Mesendoderm (in vitro differentiated cells): ENCODE measurements at regions not wholly inside any gene's neighbourhood (a gene's known extent, or its start where the extent isn't known, plus 50 kb on each side); places are given as distances from the start of the nearest gene placed in this dataset.

Source experiments
- DNase-seq: peaks from one replicate; pipeline ENCODE4 v3.0.0; 2013
- H2AK5ac ChIP-seq: 2 replicates; pipeline ENCODE4 v1.6.1; 2013; ENCODE audit warnings: low read length, inconsistent platforms
- H2BK120ac ChIP-seq: 2 replicates; pipeline ENCODE4 v1.6.1; 2013; ENCODE audit warnings: low read depth, mild to moderate bottlenecking, low read length, moderate library complexity, mixed read lengths
- H2BK15ac ChIP-seq: replicated peaks from 2 replicates; pipeline ENCODE4 v1.6.1; 2013; ENCODE audit warnings: low read depth, mild to moderate bottlenecking, moderate library complexity
- H2BK5ac ChIP-seq: 2 replicates; pipeline ENCODE4 v1.6.1; 2013; ENCODE audit warnings: low read length, inconsistent platforms
- H3K18ac ChIP-seq: 2 replicates; pipeline ENCODE4 v1.6.1; 2013; ENCODE audit warnings: mild to moderate bottlenecking, low read length, mixed read lengths
- H3K23ac ChIP-seq: one replicate; pipeline ENCODE4 v1.6.1; 2013; ENCODE audit warnings: low read length
- H3K27ac ChIP-seq: 2 replicates; pipeline ENCODE4 v1.5.1; 2013; ENCODE audit warnings: low read depth, mild to moderate bottlenecking, inconsistent platforms, low read length, moderate library complexity
- H3K27me3 ChIP-seq: 2 replicates; pipeline ENCODE4 v1.6.1; 2013; ENCODE audit warnings: low read length, control low read depth, mild to moderate bottlenecking, inconsistent platforms; ENCODE audit not compliant: insufficient read depth, poor library complexity
- H3K36me3 ChIP-seq: 2 replicates; pipeline ENCODE4 v1.6.1; 2013; ENCODE audit warnings: low read length, inconsistent platforms; ENCODE audit not compliant: control insufficient read depth, insufficient read depth
- H3K4ac ChIP-seq: one replicate; pipeline ENCODE4 v1.6.1; 2013; ENCODE audit warnings: low read depth, mild to moderate bottlenecking, low read length, moderate library complexity
- H3K4me1 ChIP-seq: 2 replicates; pipeline ENCODE4 v1.6.1; 2013; ENCODE audit warnings: low read depth, low read length, inconsistent platforms; ENCODE audit not compliant: control insufficient read depth
- H3K4me2 ChIP-seq: 2 replicates; pipeline ENCODE4 v1.6.1; 2013; ENCODE audit warnings: low read length
- H3K4me3 ChIP-seq: 2 replicates; pipeline ENCODE4 v1.5.1; 2013; ENCODE audit warnings: mild to moderate bottlenecking, low read length
- H3K56ac ChIP-seq: one replicate; pipeline ENCODE4 v1.6.1; 2013; ENCODE audit warnings: low read length
- H3K79me1 ChIP-seq: 2 replicates; pipeline ENCODE4 v1.6.1; 2013; ENCODE audit warnings: low read length, inconsistent platforms
- H3K79me2 ChIP-seq: 2 replicates; pipeline ENCODE4 v1.6.1; 2013; ENCODE audit warnings: mild to moderate bottlenecking, low read length; ENCODE audit not compliant: control insufficient read depth, insufficient read depth
- H3K9ac ChIP-seq: 2 replicates; pipeline ENCODE4 v1.6.1; 2013; ENCODE audit warnings: low read length, inconsistent platforms
- H4K5ac ChIP-seq: one replicate; pipeline ENCODE4 v1.6.1; 2013; ENCODE audit warnings: low read length
- H4K8ac ChIP-seq: one replicate; pipeline ENCODE4 v1.6.1; 2013; ENCODE audit warnings: low read depth, mild to moderate bottlenecking, control low read depth, low read length, moderate library complexity
- WGBS: extraction: QIAGEN DNeasy Blood & Tissue Kit; methylation state at CpG from one replicate; pipeline ENCODE4 v1.1.7; 2013; ENCODE audit warnings: low lambda C conversion rate, missing lambda C conversion rate; ENCODE audit not compliant: insufficient coverage; ENCODE audit errors: extremely low coverage; 5-methylcytosine and 5-hydroxymethylcytosine counted together

DNA sequence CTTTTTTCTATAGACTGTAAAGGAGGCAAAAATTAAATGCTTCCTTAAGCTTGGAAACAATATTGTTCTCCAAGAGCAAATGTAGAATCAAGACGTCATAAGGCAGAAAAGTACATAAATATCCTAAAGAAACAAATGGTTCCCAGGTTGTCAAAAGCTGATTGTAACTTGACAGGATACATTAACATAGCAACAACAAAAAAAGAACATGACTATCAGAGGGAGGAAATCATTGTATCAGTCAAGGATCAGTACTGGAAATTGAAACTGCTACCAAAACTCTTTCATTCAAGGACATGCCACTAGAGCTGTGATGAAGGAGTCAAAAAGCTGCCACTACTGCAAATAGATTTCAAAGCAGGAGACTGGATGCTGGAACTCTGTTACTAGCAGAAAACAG is 168.3 kb downstream of the BTC start:
- H4K5ac ChIP-seq: no peak overlapping the region
- no peak overlapping the region for H3K4me2 ChIP-seq
- no peaks in the 10 kb centered on the region for H3K4me1 ChIP-seq
- no peaks in the 10 kb centered on the region for H3K36me3 ChIP-seq
- H3K23ac ChIP-seq: no peak overlapping the region
- no peaks in the 10 kb centered on the region for H3K79me1 ChIP-seq
- no peak overlapping the region for H2AK5ac ChIP-seq
- H4K8ac ChIP-seq: no peak overlapping the region
- no peak overlapping the region for H2BK5ac ChIP-seq
- no peak overlapping the region for H3K27ac ChIP-seq
- no peak overlapping the region for H3K18ac ChIP-seq
- H2BK120ac ChIP-seq: no peak overlapping the region
- WGBS: no CpG with 5 or more reads among the region's 1 CpG
- H2BK15ac ChIP-seq: no peak overlapping the region
- DNase-seq: no peak
- no peaks in the 10 kb centered on the region for H3K27me3 ChIP-seq
- no peak overlapping the region for H3K4me3 ChIP-seq
- no peak overlapping the region for H3K9ac ChIP-seq
- H3K79me2 ChIP-seq: no peaks in the 10 kb centered on the region
- H3K4ac ChIP-seq: no peak overlapping the region
- H3K56ac ChIP-seq: no peak overlapping the region

DNA sequence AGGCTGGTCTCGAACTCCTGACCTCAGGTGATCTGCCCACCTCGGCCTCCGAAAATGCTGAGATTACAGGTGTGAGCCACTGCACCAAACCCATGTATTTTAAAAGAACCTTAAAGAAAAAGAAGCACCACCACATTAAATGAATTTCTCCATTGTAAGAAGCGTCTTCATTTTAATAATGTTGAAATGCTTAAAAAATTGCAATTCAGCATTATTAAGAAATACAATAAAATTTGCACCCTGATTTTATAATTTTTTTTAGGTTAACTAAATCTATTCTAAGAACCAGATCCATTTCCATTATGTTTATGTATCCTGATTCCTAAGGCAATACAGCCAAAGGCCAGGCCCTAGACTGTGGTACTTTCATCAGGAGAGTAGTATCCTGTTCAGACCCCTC is 167.2 kb downstream of the BTC start:
- Histone ChIP-seq H3K23ac (no peak overlapping the region), H3K56ac (no peak overlapping the region), H4K8ac (no peak overlapping the region), H2BK120ac (no peak overlapping the region), H3K27me3 (no peaks in the 10 kb centered on the region), H3K4me3 (no peak overlapping the region), H3K36me3 (no peaks in the 10 kb centered on the region), H3K9ac (no peak overlapping the region), H3K27ac (no peak overlapping the region), H3K79me2 (no peaks in the 10 kb centered on the region), H3K4ac (no peak overlapping the region), H3K4me2 (no peak overlapping the region), H3K18ac (no peak overlapping the region), H2BK15ac (no peak overlapping the region), H3K79me1 (no peaks in the 10 kb centered on the region), H2BK5ac (no peak overlapping the region), H3K4me1 (no peaks in the 10 kb centered on the region), H4K5ac (no peak overlapping the region), H2AK5ac (no peak overlapping the region)
- no peak for DNase-seq
- no CpG with 5 or more reads among the region's 4 CpGs for WGBS

DNA sequence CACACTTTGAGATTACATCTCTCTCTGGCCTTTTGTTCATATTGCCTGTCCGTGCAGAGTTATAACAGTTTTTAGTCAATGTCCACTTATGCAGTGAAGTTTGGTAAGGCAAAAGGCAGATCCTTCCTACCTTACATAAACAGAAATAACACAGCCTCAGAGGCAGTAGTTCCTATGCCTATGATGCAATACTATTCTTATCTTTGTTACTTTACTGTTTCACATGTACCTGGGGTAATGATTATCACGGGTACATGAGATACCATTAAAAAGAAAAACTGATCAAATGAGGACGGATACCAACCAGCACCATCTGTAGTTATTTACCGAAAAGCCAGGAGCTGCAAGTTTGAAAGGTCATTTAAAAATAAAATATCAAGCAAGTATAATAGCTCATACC is 166.8 kb downstream of the BTC start:
- H3K27ac ChIP-seq: no peak overlapping the region
- H3K27me3 ChIP-seq: no peaks in the 10 kb centered on the region
- H2AK5ac ChIP-seq: no peak overlapping the region
- H3K18ac ChIP-seq: no peak overlapping the region
- no peak overlapping the region for H4K8ac ChIP-seq
- no peak overlapping the region for H3K4ac ChIP-seq
- no CpG with 5 or more reads among the region's 4 CpGs for WGBS
- H2BK5ac ChIP-seq: no peak overlapping the region
- no peak overlapping the region for H3K23ac ChIP-seq
- no peaks in the 10 kb centered on the region for H3K79me1 ChIP-seq
- DNase-seq: no peak
- no peak overlapping the region for H3K4me2 ChIP-seq
- H3K56ac ChIP-seq: no peak overlapping the region
- no peaks in the 10 kb centered on the region for H3K36me3 ChIP-seq
- no peak overlapping the region for H4K5ac ChIP-seq
- H3K9ac ChIP-seq: no peak overlapping the region
- no peak overlapping the region for H2BK15ac ChIP-seq
- H3K79me2 ChIP-seq: no peaks in the 10 kb centered on the region
- H2BK120ac ChIP-seq: no peak overlapping the region
- no peaks in the 10 kb centered on the region for H3K4me1 ChIP-seq
- no peak overlapping the region for H3K4me3 ChIP-seq

DNA sequence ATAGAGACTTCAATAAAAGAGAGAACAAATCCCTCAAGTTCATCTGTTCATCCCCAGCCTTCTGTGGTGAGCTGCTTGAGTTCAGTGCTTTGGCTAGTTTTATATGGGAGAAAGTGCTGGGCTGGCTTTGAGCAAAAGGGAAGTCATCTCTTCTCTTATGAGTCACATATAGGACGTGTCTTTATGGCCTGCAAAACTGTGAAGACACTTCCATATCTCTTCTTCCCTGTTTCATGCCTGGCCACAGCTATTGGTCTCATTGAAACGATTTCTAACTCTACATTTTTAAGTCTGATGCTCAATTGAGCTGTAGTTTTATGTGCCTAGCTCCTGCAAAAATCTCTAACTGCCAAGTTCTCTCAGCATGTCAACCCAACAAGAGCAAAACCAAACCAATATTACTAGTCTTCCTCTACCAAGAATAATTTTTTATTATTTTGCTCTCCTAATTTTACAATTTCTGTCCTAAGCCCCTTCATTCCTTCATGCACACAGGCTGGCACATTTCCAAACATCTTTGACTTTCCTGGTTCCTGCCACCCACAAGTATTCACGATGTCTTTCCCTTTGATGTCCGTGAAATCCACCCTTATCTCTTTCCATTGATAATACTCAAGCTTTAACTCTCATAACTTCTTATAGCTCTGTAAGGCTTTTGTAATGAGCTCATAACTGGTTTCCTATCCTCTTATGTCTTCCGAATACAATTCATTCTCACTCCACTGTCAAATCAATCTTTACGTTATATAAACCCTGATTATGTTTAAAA is 165.3 kb downstream of the BTC start:
- H3K4me1 ChIP-seq: no peaks in the 10 kb centered on the region
- H3K4ac ChIP-seq: no peak overlapping the region

DNA sequence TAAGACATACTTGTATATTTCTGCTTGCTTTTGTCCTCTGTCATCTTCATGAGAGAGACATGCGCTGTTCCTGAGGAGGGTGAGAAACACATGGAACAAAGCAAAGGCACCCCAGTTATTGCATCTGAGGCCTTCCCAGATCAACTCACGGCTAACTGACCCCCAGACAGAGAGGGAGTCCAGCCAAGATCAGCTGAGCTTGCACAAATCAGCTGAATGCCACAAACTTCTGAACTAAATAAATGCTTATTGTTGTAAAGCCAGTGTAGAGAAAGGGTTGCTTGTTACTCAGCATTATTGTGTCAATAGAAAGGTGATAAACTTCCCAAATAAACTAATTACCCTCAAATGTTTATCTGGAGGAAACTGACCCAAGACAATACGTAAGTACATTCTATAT is 163.8 kb downstream of the BTC start:
- Histone ChIP-seq H3K36me3 (no peaks in the 10 kb centered on the region), H3K27ac (no peak overlapping the region), H3K18ac (no peak overlapping the region), H2BK120ac (no peak overlapping the region), H3K79me1 (no peaks in the 10 kb centered on the region), H3K9ac (no peak overlapping the region), H4K5ac (no peak overlapping the region), H2BK15ac (no peak overlapping the region), H3K56ac (no peak overlapping the region), H3K27me3 (no peaks in the 10 kb centered on the region), H2BK5ac (no peak overlapping the region), H3K23ac (no peak overlapping the region), H3K79me2 (no peaks in the 10 kb centered on the region), H4K8ac (no peak overlapping the region), H3K4ac (no peak overlapping the region), H3K4me3 (no peak overlapping the region), H3K4me2 (no peak overlapping the region), H3K4me1 (no peaks in the 10 kb centered on the region), H2AK5ac (no peak overlapping the region)
- WGBS: no CpG with 5 or more reads among the region's 3 CpGs
- no peak for DNase-seq

More for the DNA sequence above, 165.3 kb downstream of the BTC start:
- H3K56ac ChIP-seq: no peak overlapping the region
- H3K23ac ChIP-seq: no peak overlapping the region
- H3K4me3 ChIP-seq: no peak overlapping the region
- 100% methylated on average over 1 of the region's 6 CpGs for WGBS
- H2BK5ac ChIP-seq: no peak overlapping the region
- no peaks in the 10 kb centered on the region for H3K79me2 ChIP-seq
- H3K36me3 ChIP-seq: no peaks in the 10 kb centered on the region
- no peak overlapping the region for H3K27ac ChIP-seq
- H3K79me1 ChIP-seq: no peaks in the 10 kb centered on the region
- H4K8ac ChIP-seq: no peak overlapping the region
- no peak overlapping the region for H2BK15ac ChIP-seq
- H3K4me2 ChIP-seq: no peak overlapping the region
- no peak overlapping the region for H3K18ac ChIP-seq
- no peak for DNase-seq
- no peak overlapping the region for H3K9ac ChIP-seq
- H2BK120ac ChIP-seq: no peak overlapping the region
- H3K27me3 ChIP-seq: no peaks in the 10 kb centered on the region
- no peak overlapping the region for H4K5ac ChIP-seq
- H2AK5ac ChIP-seq: no peak overlapping the region

DNA sequence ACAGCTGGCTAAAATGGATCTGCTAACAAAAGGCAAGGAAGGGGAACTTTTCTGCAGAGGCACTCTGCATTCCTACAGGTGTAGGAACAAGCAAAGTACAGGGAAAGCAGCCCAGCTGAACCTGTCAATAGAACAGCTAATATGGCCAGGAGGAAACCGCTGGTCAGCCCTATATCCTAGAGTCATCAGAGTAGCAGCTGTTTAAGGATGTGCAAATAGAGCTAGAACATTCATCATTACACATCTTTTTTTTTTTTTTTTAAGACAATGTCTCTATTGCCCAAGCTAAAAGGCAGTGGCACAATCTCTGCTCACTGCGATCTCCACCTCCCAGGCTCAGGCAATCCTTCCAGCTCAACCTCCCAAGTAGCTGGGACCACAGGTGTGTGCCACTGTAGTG is 163.0 kb downstream of the BTC start:
- Histone ChIP-seq H2BK120ac (no peak overlapping the region), H4K5ac (no peak overlapping the region), H3K18ac (no peak overlapping the region), H3K23ac (no peak overlapping the region), H3K4ac (no peak overlapping the region), H3K56ac (no peak overlapping the region), H3K4me1 (no peaks in the 10 kb centered on the region), H3K79me1 (no peaks in the 10 kb centered on the region), H2AK5ac (no peak overlapping the region), H3K4me2 (no peak overlapping the region), H3K79me2 (no peaks in the 10 kb centered on the region), H4K8ac (no peak overlapping the region), H3K4me3 (no peak overlapping the region), H2BK5ac (no peak overlapping the region), H3K9ac (no peak overlapping the region), H3K27ac (no peak overlapping the region), H3K36me3 (no peaks in the 10 kb centered on the region), H2BK15ac (no peak overlapping the region), H3K27me3 (no peaks in the 10 kb centered on the region)
- WGBS: no CpG with 5 or more reads among the region's 2 CpGs
- DNase-seq: no peak
